ENCODE measurements at regions not wholly inside any gene's neighbourhood (a gene's known extent, or its start where the extent isn't known, plus 50 kb on each side); places are given as distances from the start of the nearest gene placed in this dataset.

GRCh38 chr12:107254258-107254856 lies 161.0 kb upstream of the CRY1 start:
- intact Hi-C loops (cut with DNase I) = no loop called here
- DNase-seq (no peak), ATAC-seq (ENCODE audit: poor library complexity) (no peak)

GRCh38 chr12:107258780-107259179 lies 165.4 kb upstream of the CRY1 start:
- ATAC-seq (ENCODE audit: poor library complexity) (no peak), DNase-seq (no peak)
- intact Hi-C loops (cut with DNase I) = no loop called here

GRCh38 chr12:107263980-107264379 lies 170.6 kb upstream of the CRY1 start:
- intact Hi-C loops (cut with DNase I) = no loop called here
- ATAC-seq (ENCODE audit: poor library complexity) (no peak), DNase-seq (no peak)

GRCh38 chr12:107264667-107265066 lies 171.3 kb upstream of the CRY1 start:
- intact Hi-C loops (cut with DNase I) = no loop called here
- DNase-seq (no peak), ATAC-seq (ENCODE audit: poor library complexity) (no peak)

GRCh38 chr12:107267604-107268003 lies 174.3 kb upstream of the CRY1 start:
- DNase-seq (no peak), ATAC-seq (ENCODE audit: poor library complexity) (no peak)
- intact Hi-C loops (cut with DNase I) = no loop called here

GRCh38 chr12:107271523-107271922 lies 178.2 kb upstream of the CRY1 start:
- intact Hi-C loops (cut with DNase I) = no loop called here
- ATAC-seq (ENCODE audit: poor library complexity) (no peak), DNase-seq (no peak)

GRCh38 chr12:107275530-107275929 lies 182.2 kb upstream of the CRY1 start:
- DNase-seq = no peak
- no peak for ATAC-seq (ENCODE audit: poor library complexity)
- intact Hi-C loops (cut with DNase I) = no loop called here

GRCh38 chr12:107277855-107278254 lies 184.5 kb upstream of the CRY1 start:
- ATAC-seq (ENCODE audit: poor library complexity) (no peak), DNase-seq (no peak)
- intact Hi-C loops (cut with DNase I) = no loop called here

GRCh38 chr12:107282628-107283027 lies 189.3 kb upstream of the CRY1 start:
- intact Hi-C loops (cut with DNase I) = no loop called here
- ATAC-seq (ENCODE audit: poor library complexity) (no peak), DNase-seq (no peak)

GRCh38 chr12:107283652-107284051 lies 190.3 kb upstream of the CRY1 start:
- DNase-seq (no peak), ATAC-seq (ENCODE audit: poor library complexity) (no peak)
- intact Hi-C loops (cut with DNase I) = no loop called here

GRCh38 chr12:107284692-107285091 lies 191.3 kb upstream of the CRY1 start:
- ATAC-seq (ENCODE audit: poor library complexity) (no peak), DNase-seq (no peak)
- intact Hi-C loops (cut with DNase I) = no loop called here

GRCh38 chr12:107287436-107288413 lies 194.4 kb upstream of the CRY1 start:
- intact Hi-C loops (cut with DNase I) = no loop called here
- no peak for DNase-seq
- no peak for ATAC-seq (ENCODE audit: poor library complexity)

GRCh38 chr12:107288414-107289127 lies 195.2 kb upstream of the CRY1 start:
- DNase-seq (no peak), ATAC-seq (ENCODE audit: poor library complexity) (no peak)
- intact Hi-C loops (cut with DNase I) = no loop called here

GRCh38 chr12:107291018-107291417 lies 197.7 kb upstream of the CRY1 start:
- DNase-seq (no peak), ATAC-seq (ENCODE audit: poor library complexity) (no peak)
- intact Hi-C loops (cut with DNase I) = no loop called here

- DNase-seq (no peak), ATAC-seq (ENCODE audit: poor library complexity) (no peak)
- intact Hi-C loops (cut with DNase I) = no loop called here
These were observed 203.3 kb upstream of the CRY1 start for GRCh38 chr12:107296681-107297089.

- ATAC-seq (ENCODE audit: poor library complexity) = no peak
- no peak for DNase-seq
- intact Hi-C loops (cut with DNase I) = no loop called here
These were observed 209.4 kb upstream of the CRY1 start for GRCh38 chr12:107302649-107303341.

GRCh38 chr12:107304588-107305532 lies 211.5 kb upstream of the CRY1 start:
- no peak for DNase-seq
- ATAC-seq (ENCODE audit: poor library complexity) = no peak
- intact Hi-C loops (cut with DNase I) = no loop called here

GRCh38 chr12:107306141-107306659 lies 212.9 kb upstream of the CRY1 start:
- ATAC-seq (ENCODE audit: poor library complexity) (no peak), DNase-seq (no peak)
- intact Hi-C loops (cut with DNase I) = no loop called here

Data from Right ventricle myocardium superior (tissue), 1 donor.